ENCODE measurements at regions not wholly inside any gene's neighbourhood (a gene's known extent, or its start where the extent isn't known, plus 50 kb on each side); places are given as distances from the start of the nearest gene placed in this dataset.

DNA sequence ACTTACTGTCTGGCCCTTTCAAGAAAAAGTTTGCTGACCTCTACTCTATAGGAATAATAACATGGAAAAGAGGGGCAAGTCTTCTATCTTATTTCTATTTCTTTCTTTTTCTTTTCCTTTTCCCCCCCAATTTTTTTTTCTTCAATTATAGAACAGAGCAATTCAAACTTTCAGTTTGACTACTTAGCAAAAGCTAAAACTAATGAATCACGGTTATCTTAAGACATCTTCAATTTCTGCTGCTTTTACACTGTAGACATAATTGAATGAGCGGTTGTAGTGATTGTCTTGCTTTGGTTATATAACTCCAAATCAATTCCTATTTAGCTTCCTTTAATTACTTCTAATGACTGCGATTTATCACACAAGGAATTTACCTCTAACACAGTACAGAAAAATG is 74.3 kb upstream of the P2RY1 start:
- no peaks in the 10 kb centered on the region for H3K27me3 ChIP-seq
- TF ChIP-seq, protein P1, sequence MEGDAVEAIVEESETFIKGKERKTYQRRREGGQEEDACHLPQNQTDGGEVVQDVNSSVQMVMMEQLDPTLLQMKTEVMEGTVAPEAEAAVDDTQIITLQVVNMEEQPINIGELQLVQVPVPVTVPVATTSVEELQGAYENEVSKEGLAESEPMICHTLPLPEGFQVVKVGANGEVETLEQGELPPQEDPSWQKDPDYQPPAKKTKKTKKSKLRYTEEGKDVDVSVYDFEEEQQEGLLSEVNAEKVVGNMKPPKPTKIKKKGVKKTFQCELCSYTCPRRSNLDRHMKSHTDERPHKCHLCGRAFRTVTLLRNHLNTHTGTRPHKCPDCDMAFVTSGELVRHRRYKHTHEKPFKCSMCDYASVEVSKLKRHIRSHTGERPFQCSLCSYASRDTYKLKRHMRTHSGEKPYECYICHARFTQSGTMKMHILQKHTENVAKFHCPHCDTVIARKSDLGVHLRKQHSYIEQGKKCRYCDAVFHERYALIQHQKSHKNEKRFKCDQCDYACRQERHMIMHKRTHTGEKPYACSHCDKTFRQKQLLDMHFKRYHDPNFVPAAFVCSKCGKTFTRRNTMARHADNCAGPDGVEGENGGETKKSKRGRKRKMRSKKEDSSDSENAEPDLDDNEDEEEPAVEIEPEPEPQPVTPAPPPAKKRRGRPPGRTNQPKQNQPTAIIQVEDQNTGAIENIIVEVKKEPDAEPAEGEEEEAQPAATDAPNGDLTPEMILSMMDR (IDR thresholded peaks at IDR 0.05) = no peak
- TF ChIP-seq POLR2A (IDR thresholded peaks at IDR 0.05) = no peak
- H3K27ac ChIP-seq = no peak overlapping the region
- H3K36me3 ChIP-seq = peaks cover 2 to 3% of the 10 kb centered on the region in 2 donors
- H3K4me3 ChIP-seq = no peak overlapping the region
- intact Hi-C loops (cut with DNase I; ENCODE audit: low total_unique reads) = no loop called here
- no peak for DNase-seq
- H3K4me1 ChIP-seq = no peaks in the 10 kb centered on the region
- H3K9me3 ChIP-seq = peaks cover 0 to 11% of the 10 kb centered on the region in 2 donors

DNA sequence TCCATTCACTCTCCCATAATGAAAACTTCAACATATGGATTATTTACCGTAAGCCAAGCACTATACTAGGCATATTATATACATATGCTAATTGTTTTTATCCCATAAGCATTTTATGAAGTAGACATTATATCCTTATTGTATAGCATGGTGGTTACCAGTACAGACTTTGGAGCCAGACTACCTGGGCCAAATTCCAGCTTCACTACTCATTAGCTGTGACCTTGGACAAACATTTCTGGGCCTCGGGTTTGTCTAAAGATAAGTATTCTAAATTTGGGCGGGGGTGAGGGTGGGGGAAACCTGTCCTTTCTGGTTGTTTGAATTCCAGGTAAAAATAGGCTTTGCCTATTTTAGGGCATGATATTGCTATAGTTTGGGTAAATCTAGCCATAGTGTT is 66.5 kb upstream of the P2RY1 start:
- Histone ChIP-seq H3K27ac (no peak overlapping the region), H3K36me3 (peaks cover 0 to 3% of the 10 kb centered on the region in 2 donors), H3K4me3 (no peak overlapping the region), H3K27me3 (peaks cover 0 to 2% of the 10 kb centered on the region in 2 donors), H3K9me3 (peaks cover 0 to 11% of the 10 kb centered on the region in 2 donors), H3K4me1 (no peaks in the 10 kb centered on the region)
- TF ChIP-seq, protein P1 (IDR thresholded peaks at IDR 0.05) = no peak
- no peak for TF ChIP-seq POLR2A (IDR thresholded peaks at IDR 0.05)
- intact Hi-C loops (cut with DNase I; ENCODE audit: low total_unique reads) = no loop called here
- no peak for DNase-seq

DNA sequence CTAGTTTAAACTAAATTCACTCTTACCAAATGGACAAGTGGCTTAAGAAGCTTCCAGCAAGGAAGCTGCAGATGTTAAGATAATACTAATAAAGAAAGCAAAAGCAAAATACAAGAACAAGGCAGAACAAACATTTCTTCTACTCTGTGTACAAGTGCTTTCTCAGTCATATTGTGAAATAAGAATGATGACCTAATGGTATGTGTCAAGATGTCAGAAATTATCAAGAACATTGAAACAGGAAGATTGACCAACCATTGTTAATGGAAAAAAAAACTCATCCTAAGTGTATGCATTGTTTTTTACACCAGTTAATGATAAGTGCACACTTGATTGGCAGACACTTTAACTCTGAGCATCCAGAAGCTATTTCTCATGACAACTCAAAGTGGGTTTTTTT is 65.4 kb upstream of the P2RY1 start:
- no peak for DNase-seq
- TF ChIP-seq, protein P1 (IDR thresholded peaks at IDR 0.05) = no peak
- TF ChIP-seq POLR2A (IDR thresholded peaks at IDR 0.05) = no peak
- H3K9me3 ChIP-seq = peaks cover 0 to 5% of the 10 kb centered on the region in 2 donors
- no peak overlapping the region for H3K4me3 ChIP-seq
- no peaks in the 10 kb centered on the region for H3K36me3 ChIP-seq
- no peaks in the 10 kb centered on the region for H3K4me1 ChIP-seq
- intact Hi-C loops (cut with DNase I; ENCODE audit: low total_unique reads) = no loop called here
- H3K27me3 ChIP-seq = peaks cover 0 to 2% of the 10 kb centered on the region in 2 donors
- no peak overlapping the region for H3K27ac ChIP-seq

DNA sequence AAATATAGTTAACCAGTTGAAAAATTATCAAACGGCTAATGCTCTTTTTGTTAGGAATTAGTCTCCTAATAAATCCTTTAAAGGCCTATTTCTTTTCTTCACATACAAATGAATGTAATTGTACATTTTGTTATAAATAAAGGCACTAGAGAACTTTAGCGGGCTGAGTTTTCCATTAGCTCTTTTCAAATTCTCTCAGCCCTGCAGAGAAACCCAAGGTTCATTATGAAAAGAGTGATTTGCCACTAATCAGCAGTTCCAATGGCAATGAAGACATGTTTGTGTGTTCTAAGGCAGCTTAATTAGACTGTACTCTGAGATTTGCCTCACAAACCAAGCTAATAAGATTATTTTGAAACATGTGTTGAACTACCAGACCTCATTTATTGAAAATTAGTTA is 64.6 kb upstream of the P2RY1 start:
- intact Hi-C loops (cut with DNase I; ENCODE audit: low total_unique reads) = no loop called here
- no peaks in the 10 kb centered on the region for H3K9me3 ChIP-seq
- TF ChIP-seq POLR2A (IDR thresholded peaks at IDR 0.05) = no peak
- TF ChIP-seq, protein P1 (IDR thresholded peaks at IDR 0.05) = no peak
- no peaks in the 10 kb centered on the region for H3K36me3 ChIP-seq
- H3K4me3 ChIP-seq = no peak overlapping the region
- H3K4me1 ChIP-seq = no peaks in the 10 kb centered on the region
- H3K27ac ChIP-seq = no peak overlapping the region
- DNase-seq = no peak
- H3K27me3 ChIP-seq = peaks cover 0 to 2% of the 10 kb centered on the region in 2 donors

DNA sequence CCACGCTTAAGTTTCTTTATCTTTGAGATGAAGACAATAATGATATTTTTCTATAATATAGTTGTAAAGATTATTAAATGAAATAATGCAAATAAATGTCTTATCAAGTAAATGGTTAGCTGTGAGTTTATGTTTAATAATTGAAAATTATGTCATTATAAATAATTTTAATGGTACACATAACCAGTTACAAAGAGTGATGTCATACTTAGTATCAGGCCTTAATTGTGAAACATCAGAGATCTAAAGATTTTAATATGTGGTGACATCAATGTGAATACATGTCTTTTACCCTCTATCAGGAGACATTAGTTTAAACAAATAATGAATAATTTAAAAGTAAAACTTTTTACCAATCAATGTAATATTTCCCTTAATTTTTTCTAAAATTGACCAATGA is 63.8 kb upstream of the P2RY1 start:
- Histone ChIP-seq H3K36me3 (no peaks in the 10 kb centered on the region), H3K27me3 (peaks cover 0 to 2% of the 10 kb centered on the region in 2 donors), H3K4me1 (no peaks in the 10 kb centered on the region), H3K9me3 (no peaks in the 10 kb centered on the region), H3K27ac (no peak overlapping the region), H3K4me3 (no peak overlapping the region)
- DNase-seq = no peak
- TF ChIP-seq POLR2A (IDR thresholded peaks at IDR 0.05) = no peak
- TF ChIP-seq, protein P1 (IDR thresholded peaks at IDR 0.05) = no peak
- intact Hi-C loops (cut with DNase I; ENCODE audit: low total_unique reads) = no loop called here

Measured in uterus (tissue), 3 donors.